ENCODE measurements at regions not wholly inside any gene's neighbourhood (a gene's known extent, or its start where the extent isn't known, plus 50 kb on each side); places are given as distances from the start of the nearest gene placed in this dataset.
A peak's percentile ranks its signal among the peaks of the same experiment; 100 is the strongest.
"Not testable (repeated sequence)": the region's sequence is repeated elsewhere in the genome, so short reads cannot be mapped to it uniquely, and the experiment has no call there.

- H3K4me1 ChIP-seq (ENCODE audit: control insufficient read depth in 4 of 4, insufficient read depth in 4 of 4, low read length in 3 of 4); H3K27me3 ChIP-seq (ENCODE audit: control insufficient read depth in 4 of 4, insufficient read depth in 4 of 4, low read length in 3 of 4); H3K9me3 ChIP-seq (ENCODE audit: control insufficient read depth in 4 of 4, low read length in 3 of 4); H3K27ac ChIP-seq (ENCODE audit: low read depth in 1 of 2, low read length in 2 of 2); H3K36me3 ChIP-seq (ENCODE audit: control insufficient read depth in 4 of 4, insufficient read depth in 3 of 4, low read depth in 1 of 4, low read length in 3 of 4); H3K4me3 ChIP-seq (ENCODE audit: low read depth in 1 of 3, low read length in 3 of 3); H3K9ac ChIP-seq (ENCODE audit: low read depth in 1 of 2, low read length in 2 of 2); DNase-seq (ENCODE audit: low spot score): not testable (repeated sequence)
- no CpG with 5 or more reads among the region's 1 CpG for WGBS
Measured at GRCh38 chr2:87254562-87254961, 232.9 kb upstream of the PLGLB1 start.

- not testable (repeated sequence) for H3K36me3 ChIP-seq (ENCODE audit: control insufficient read depth in 4 of 4, insufficient read depth in 3 of 4, low read depth in 1 of 4, low read length in 3 of 4)
- 95% methylated on average over 9 of the region's 14 CpGs for WGBS
Measured at GRCh38 chr2:87255410-87255809, 233.8 kb upstream of the PLGLB1 start.

GRCh38 chr2:87258887-87259286 lies 237.2 kb upstream of the PLGLB1 start:
- H3K27ac ChIP-seq (ENCODE audit: low read depth in 1 of 2, low read length in 2 of 2); H3K9me3 ChIP-seq (ENCODE audit: control insufficient read depth in 4 of 4, low read length in 3 of 4); H3K27me3 ChIP-seq (ENCODE audit: control insufficient read depth in 4 of 4, insufficient read depth in 4 of 4, low read length in 3 of 4); H3K9ac ChIP-seq (ENCODE audit: low read depth in 1 of 2, low read length in 2 of 2); H3K4me3 ChIP-seq (ENCODE audit: low read depth in 1 of 3, low read length in 3 of 3); H3K36me3 ChIP-seq (ENCODE audit: control insufficient read depth in 4 of 4, insufficient read depth in 3 of 4, low read depth in 1 of 4, low read length in 3 of 4); H3K4me1 ChIP-seq (ENCODE audit: control insufficient read depth in 4 of 4, insufficient read depth in 4 of 4, low read length in 3 of 4); DNase-seq (ENCODE audit: low spot score): not testable (repeated sequence)
- TF ChIP-seq HNF4A (conservative IDR thresholded peaks at IDR 0.05): peak in 1 of 2 donors; percentile 34
- 54% methylated on average over 7 of the region's 7 CpGs for WGBS

More at GRCh38 chr2:87255410-87255809, 233.8 kb upstream of the PLGLB1 start:
- H3K4me1 ChIP-seq (ENCODE audit: control insufficient read depth in 4 of 4, insufficient read depth in 4 of 4, low read length in 3 of 4); H3K27ac ChIP-seq (ENCODE audit: low read depth in 1 of 2, low read length in 2 of 2); DNase-seq (ENCODE audit: low spot score); H3K9me3 ChIP-seq (ENCODE audit: control insufficient read depth in 4 of 4, low read length in 3 of 4); H3K9ac ChIP-seq (ENCODE audit: low read depth in 1 of 2, low read length in 2 of 2); H3K4me3 ChIP-seq (ENCODE audit: low read depth in 1 of 3, low read length in 3 of 3); H3K27me3 ChIP-seq (ENCODE audit: control insufficient read depth in 4 of 4, insufficient read depth in 4 of 4, low read length in 3 of 4): not testable (repeated sequence)

GRCh38 chr2:87262184-87262702 lies 240.6 kb upstream of the PLGLB1 start:
- H3K9ac ChIP-seq (ENCODE audit: low read depth in 1 of 2, low read length in 2 of 2); H3K4me1 ChIP-seq (ENCODE audit: control insufficient read depth in 4 of 4, insufficient read depth in 4 of 4, low read length in 3 of 4); H3K27ac ChIP-seq (ENCODE audit: low read depth in 1 of 2, low read length in 2 of 2); H3K27me3 ChIP-seq (ENCODE audit: control insufficient read depth in 4 of 4, insufficient read depth in 4 of 4, low read length in 3 of 4); H3K4me3 ChIP-seq (ENCODE audit: low read depth in 1 of 3, low read length in 3 of 3); H3K36me3 ChIP-seq (ENCODE audit: control insufficient read depth in 4 of 4, insufficient read depth in 3 of 4, low read depth in 1 of 4, low read length in 3 of 4); H3K9me3 ChIP-seq (ENCODE audit: control insufficient read depth in 4 of 4, low read length in 3 of 4); DNase-seq (ENCODE audit: low spot score): not testable (repeated sequence)
- WGBS: 99% methylated on average over 3 of the region's 4 CpGs

GRCh38 chr2:87263868-87264518 lies 242.3 kb upstream of the PLGLB1 start:
- not testable (repeated sequence) for H3K4me3 ChIP-seq (ENCODE audit: low read depth in 1 of 3, low read length in 3 of 3); H3K4me1 ChIP-seq (ENCODE audit: control insufficient read depth in 4 of 4, insufficient read depth in 4 of 4, low read length in 3 of 4); H3K36me3 ChIP-seq (ENCODE audit: control insufficient read depth in 4 of 4, insufficient read depth in 3 of 4, low read depth in 1 of 4, low read length in 3 of 4); H3K27me3 ChIP-seq (ENCODE audit: control insufficient read depth in 4 of 4, insufficient read depth in 4 of 4, low read length in 3 of 4); H3K9ac ChIP-seq (ENCODE audit: low read depth in 1 of 2, low read length in 2 of 2); DNase-seq (ENCODE audit: low spot score); H3K9me3 ChIP-seq (ENCODE audit: control insufficient read depth in 4 of 4, low read length in 3 of 4); H3K27ac ChIP-seq (ENCODE audit: low read depth in 1 of 2, low read length in 2 of 2)
- 13% methylated on average over 1 of the region's 3 CpGs for WGBS

DNA sequence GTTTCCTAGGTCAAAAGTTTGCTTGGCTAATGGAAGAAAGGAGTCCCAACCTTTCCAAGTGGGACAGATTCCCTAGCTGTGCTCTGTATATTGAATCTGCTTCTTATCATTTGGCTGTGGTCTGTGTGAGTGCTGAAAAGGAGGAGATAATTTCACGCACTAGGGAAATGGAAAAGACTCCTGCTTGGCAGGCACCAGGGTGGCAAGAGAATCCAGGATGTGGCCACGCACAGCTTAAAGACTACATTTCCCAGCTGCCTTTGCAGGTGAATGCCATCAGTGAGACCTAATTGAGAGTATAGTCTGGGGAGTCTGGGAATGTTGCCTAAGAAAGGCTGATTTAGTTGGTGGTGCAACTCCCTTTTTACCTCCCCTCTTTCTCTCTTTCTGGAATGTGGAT lies 253.5 kb upstream of the PLGLB1 start:
- not testable (repeated sequence) for H3K9me3 ChIP-seq (ENCODE audit: control insufficient read depth in 4 of 4, low read length in 3 of 4); DNase-seq (ENCODE audit: low spot score)

More for the DNA sequence above, 253.5 kb upstream of the PLGLB1 start:
- not testable (repeated sequence) for H3K9ac ChIP-seq (ENCODE audit: low read depth in 1 of 2, low read length in 2 of 2); H3K36me3 ChIP-seq (ENCODE audit: control insufficient read depth in 4 of 4, insufficient read depth in 3 of 4, low read depth in 1 of 4, low read length in 3 of 4); H3K27me3 ChIP-seq (ENCODE audit: control insufficient read depth in 4 of 4, insufficient read depth in 4 of 4, low read length in 3 of 4); H3K27ac ChIP-seq (ENCODE audit: low read depth in 1 of 2, low read length in 2 of 2); H3K4me1 ChIP-seq (ENCODE audit: control insufficient read depth in 4 of 4, insufficient read depth in 4 of 4, low read length in 3 of 4); H3K4me3 ChIP-seq (ENCODE audit: low read depth in 1 of 3, low read length in 3 of 3)
- WGBS: 37% methylated on average over 2 of the region's 2 CpGs
